Ascending aorta (tissue), 2 donors: ENCODE measurements at regions not wholly inside any gene's neighbourhood (a gene's known extent, or its start where the extent isn't known, plus 50 kb on each side); places are given as distances from the start of the nearest gene placed in this dataset.
"Not testable (repeated sequence)": the region's sequence is repeated elsewhere in the genome, so short reads cannot be mapped to it uniquely, and the experiment has no call there.

ENCODE experiments used
- DNase-seq, 2 donors: peaks; one replicate each; pipeline ENCODE4 v3.0.0-alpha.2; 2019; ENCODE audit warnings: low spot score in 2 of 2
- H3K27ac ChIP-seq, 2 donors: fragments of 200-600 bp; sonication (generic); one replicate each; pipeline ENCODE4 v1.5.1; 2016 to 2017; ENCODE audit warnings: mild to moderate bottlenecking in 1 of 2
- H3K27me3 ChIP-seq: fragments of 200-600 bp; sonication (generic); one replicate; pipeline ENCODE4 v1.5.1; 2017
- H3K36me3 ChIP-seq, 2 donors: fragments of 200-600 bp; sonication (generic); one replicate each; pipeline ENCODE4 v1.5.1; 2016
- H3K4me1 ChIP-seq, 2 donors: fragments of 200-600 bp; sonication (generic); one replicate each; pipeline ENCODE4 v1.5.1; 2016 to 2017; ENCODE audit warnings: mild to moderate bottlenecking in 1 of 2
- H3K4me3 ChIP-seq, 2 donors: fragments of 200-600 bp; sonication (generic); one replicate each; pipeline ENCODE4 v1.5.1; 2016 to 2017; ENCODE audit warnings: mild to moderate bottlenecking in 1 of 2
- H3K9me3 ChIP-seq, 2 donors: fragments of 200-600 bp; sonication (generic); one replicate each; pipeline ENCODE4 v1.5.1; 2016
- intact Hi-C: fragments of 100-400 bp; cut with DNase I; formaldehyde crosslinking; loops from one replicate; pipeline ENCODE4 v1.15.1; 2023
- TF ChIP-seq, protein P1 (sequence below), 3 experiments: fragments of 200-600 bp in 2 of 3; fragments of 450-650 bp in 1 of 3; sonication (generic) in 2 of 3; IDR thresholded peaks; one replicate each; pipeline ENCODE4 v1.5.1; 2016 to 2019; ENCODE audit warnings: antibody characterized with exemption in 3 of 3, mild to moderate bottlenecking in 1 of 3, moderate library complexity in 1 of 3

DNA sequence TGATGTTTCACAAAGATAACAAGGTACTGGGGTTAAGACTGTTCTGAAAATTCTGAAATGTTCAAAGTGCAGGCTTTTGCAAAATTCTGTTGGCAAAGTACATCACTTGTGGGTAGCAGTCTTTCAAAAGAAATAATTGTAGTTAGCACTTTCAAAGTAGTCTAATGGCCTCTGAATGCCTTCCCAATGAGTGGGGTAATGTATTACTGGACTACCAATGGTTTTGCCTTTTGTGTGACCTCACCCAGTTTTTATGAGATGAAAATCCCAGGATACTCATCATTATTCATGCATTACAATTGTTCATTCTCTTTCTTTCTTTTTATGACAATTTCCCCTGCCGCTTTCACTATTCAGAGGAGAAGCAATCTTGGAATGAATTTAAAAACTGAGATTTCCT, 686.1 kb downstream of the GLUD2 start:
- Histone ChIP-seq H3K4me3 (no peak overlapping the region), H3K36me3 (no peaks in the 10 kb centered on the region), H3K9me3 (no peaks in the 10 kb centered on the region), H3K27ac (no peak overlapping the region), H3K27me3 (no peaks in the 10 kb centered on the region), H3K4me1 (no peaks in the 10 kb centered on the region)
- DNase-seq: no peak
- TF ChIP-seq, protein P1, sequence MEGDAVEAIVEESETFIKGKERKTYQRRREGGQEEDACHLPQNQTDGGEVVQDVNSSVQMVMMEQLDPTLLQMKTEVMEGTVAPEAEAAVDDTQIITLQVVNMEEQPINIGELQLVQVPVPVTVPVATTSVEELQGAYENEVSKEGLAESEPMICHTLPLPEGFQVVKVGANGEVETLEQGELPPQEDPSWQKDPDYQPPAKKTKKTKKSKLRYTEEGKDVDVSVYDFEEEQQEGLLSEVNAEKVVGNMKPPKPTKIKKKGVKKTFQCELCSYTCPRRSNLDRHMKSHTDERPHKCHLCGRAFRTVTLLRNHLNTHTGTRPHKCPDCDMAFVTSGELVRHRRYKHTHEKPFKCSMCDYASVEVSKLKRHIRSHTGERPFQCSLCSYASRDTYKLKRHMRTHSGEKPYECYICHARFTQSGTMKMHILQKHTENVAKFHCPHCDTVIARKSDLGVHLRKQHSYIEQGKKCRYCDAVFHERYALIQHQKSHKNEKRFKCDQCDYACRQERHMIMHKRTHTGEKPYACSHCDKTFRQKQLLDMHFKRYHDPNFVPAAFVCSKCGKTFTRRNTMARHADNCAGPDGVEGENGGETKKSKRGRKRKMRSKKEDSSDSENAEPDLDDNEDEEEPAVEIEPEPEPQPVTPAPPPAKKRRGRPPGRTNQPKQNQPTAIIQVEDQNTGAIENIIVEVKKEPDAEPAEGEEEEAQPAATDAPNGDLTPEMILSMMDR (IDR thresholded peaks at IDR 0.05): no peak
- intact Hi-C loops: no loop called here

DNA sequence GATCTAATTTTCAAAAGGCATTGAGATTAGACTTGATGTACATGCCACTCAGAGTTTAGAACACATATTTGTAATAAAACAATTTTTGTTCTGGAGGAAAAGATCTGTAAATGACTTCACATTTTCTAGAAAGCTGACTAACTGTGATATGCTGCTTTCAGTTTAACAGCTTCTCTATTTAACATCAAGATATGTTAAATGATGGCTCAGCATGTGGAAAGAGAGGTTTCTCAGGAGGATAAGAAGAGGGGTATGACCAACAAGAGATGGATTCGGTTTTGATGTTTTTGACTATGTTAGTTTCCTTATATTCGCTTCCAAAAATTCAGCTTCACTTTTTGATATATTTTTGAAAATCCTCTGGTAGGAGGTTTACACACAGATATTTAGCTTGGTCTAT, 698.7 kb downstream of the GLUD2 start:
- no peaks in the 10 kb centered on the region for H3K36me3 ChIP-seq
- H3K27me3 ChIP-seq: no peaks in the 10 kb centered on the region
- H3K4me1 ChIP-seq: no peaks in the 10 kb centered on the region
- DNase-seq: no peak
- TF ChIP-seq, protein P1 (IDR thresholded peaks at IDR 0.05): no peak
- H3K9me3 ChIP-seq: no peaks in the 10 kb centered on the region
- no peak overlapping the region for H3K27ac ChIP-seq
- intact Hi-C loops: no loop called here
- H3K4me3 ChIP-seq: no peak overlapping the region

DNA sequence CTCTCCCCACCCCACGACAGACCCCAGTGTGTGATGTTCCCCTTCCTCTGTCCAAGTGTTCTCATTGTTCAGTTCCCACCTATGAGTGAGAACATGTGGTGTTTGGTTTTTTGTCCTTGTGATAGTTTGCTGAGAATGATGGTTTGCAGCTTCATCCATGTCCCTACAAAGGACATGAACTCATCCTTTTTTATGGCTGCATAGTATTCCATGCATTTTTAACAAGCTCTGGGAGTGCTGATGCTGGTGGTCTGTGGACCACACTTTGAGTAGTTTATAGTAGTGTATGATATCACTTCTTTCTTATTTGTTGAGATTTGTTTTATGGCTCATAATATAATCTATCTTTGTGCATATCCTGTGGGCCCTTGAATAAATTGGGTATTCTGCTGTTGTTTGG, 706.2 kb downstream of the GLUD2 start:
- H3K36me3 ChIP-seq, DNase-seq, H3K4me3 ChIP-seq, H3K27ac ChIP-seq, H3K9me3 ChIP-seq, intact Hi-C loops, H3K4me1 ChIP-seq, H3K27me3 ChIP-seq: not testable (repeated sequence)

DNA sequence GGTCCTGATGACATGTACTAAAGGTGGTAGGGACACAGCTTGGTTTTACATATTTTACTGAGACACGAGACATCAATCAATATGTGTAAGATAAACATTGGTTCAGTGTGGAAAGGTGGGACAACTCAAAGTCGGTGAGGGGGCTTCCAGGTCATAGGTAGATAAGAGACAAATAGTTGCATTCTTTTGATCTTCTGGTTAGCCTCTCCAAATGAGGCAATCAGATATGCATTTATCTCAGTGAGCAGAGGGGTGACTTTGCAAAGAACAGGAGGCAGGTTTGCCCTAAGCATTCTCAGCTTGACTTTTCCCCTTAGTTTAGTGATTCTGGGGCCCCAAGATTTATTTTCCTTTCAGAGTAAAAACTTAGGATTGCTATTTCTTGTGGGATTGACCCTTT, 706.9 kb downstream of the GLUD2 start:
- no peak overlapping the region for H3K27ac ChIP-seq

DNA sequence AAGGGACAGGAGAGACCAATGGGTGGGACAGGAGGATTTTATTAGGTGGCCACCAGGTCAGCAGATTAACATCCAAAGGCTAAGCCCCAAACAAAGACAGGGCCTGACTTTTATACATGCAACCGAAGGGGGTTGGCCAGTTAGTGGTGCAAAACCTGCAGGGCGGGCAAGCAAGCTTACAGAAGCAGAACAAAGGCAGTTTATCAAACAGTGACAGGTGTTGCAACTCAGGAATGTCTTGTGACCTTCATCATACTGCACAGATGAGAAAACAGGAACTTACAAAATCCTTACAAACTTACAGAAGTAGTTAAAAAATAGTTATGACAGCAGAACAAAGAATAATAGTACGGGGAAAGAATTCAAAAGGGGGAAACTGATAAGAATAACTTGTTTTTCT, 708.1 kb downstream of the GLUD2 start:
- no peak overlapping the region for H3K4me3 ChIP-seq
- H3K36me3 ChIP-seq: no peaks in the 10 kb centered on the region
- no peak for DNase-seq
- intact Hi-C loops: no loop called here
- H3K27me3 ChIP-seq: no peaks in the 10 kb centered on the region
- H3K27ac ChIP-seq: no peak overlapping the region
- no peaks in the 10 kb centered on the region for H3K4me1 ChIP-seq
- H3K9me3 ChIP-seq: no peaks in the 10 kb centered on the region
- TF ChIP-seq, protein P1 (IDR thresholded peaks at IDR 0.05): no peak

More for the DNA sequence above, 706.9 kb downstream of the GLUD2 start:
- H3K36me3 ChIP-seq: no peaks in the 10 kb centered on the region
- no peaks in the 10 kb centered on the region for H3K9me3 ChIP-seq
- TF ChIP-seq, protein P1 (IDR thresholded peaks at IDR 0.05): no peak
- H3K4me1 ChIP-seq: no peaks in the 10 kb centered on the region
- no peaks in the 10 kb centered on the region for H3K27me3 ChIP-seq
- no peak overlapping the region for H3K4me3 ChIP-seq
- intact Hi-C loops: no loop called here
- DNase-seq: no peak

DNA sequence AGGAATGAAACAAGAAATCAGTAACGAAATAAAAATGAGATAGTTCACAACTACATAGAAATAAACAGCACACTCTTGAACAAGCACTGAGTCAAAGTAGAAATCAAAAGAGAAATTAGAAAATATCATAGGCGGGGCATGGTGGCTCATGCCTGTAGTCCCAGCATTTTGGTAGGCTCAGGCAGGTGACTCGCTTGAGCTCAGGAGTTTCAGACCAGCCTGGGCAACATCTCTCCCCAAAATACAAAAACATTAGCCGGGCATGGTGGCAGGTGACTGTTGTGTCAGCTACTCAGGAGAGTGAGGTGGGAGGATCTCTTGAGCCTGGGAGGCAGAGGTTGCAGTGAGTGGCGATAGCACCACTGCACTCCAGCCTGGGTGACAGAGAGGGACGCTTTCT, 714.4 kb downstream of the GLUD2 start:
- intact Hi-C loops: no loop called here
- TF ChIP-seq, protein P1 (IDR thresholded peaks at IDR 0.05): no peak
- Histone ChIP-seq H3K36me3 (no peaks in the 10 kb centered on the region), H3K27me3 (no peaks in the 10 kb centered on the region), H3K27ac (no peak overlapping the region), H3K9me3 (no peaks in the 10 kb centered on the region), H3K4me1 (no peaks in the 10 kb centered on the region), H3K4me3 (no peak overlapping the region)
- no peak for DNase-seq
